ENCODE measurements at regions not wholly inside any gene's neighbourhood (a gene's known extent, or its start where the extent isn't known, plus 50 kb on each side); places are given as distances from the start of the nearest gene placed in this dataset.

GRCh38 chr9:95822583-95823431, 52.7 kb upstream of the ERCC6L2 start:
- DNase-seq (ENCODE audit: low spot score), result peak; percentile 21

DNA sequence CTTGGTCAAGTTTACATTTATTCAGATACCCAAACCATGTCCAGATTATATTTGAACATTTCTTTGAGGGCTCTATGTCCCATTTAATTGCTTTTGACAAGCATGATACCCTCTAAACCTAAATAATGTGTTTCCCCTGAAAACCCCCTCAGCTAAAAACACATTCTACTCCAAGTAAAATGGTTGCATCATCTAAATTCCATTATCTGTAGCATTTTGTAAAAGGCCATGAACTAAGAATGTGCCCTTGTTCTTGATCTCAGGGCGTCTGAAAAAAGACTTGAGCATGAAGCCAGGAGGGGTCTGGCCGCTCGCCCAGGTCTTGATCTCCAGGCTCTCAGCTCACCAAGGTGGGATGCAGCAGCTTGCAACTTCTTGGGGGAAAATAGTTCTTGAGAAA, 53.5 kb upstream of the ERCC6L2 start:
- DNase-seq (ENCODE audit: low spot score), result no peak

GRCh38 chr9:95820074-95820473, 55.4 kb upstream of the ERCC6L2 start:
- DNase-seq (ENCODE audit: low spot score), result no peak

DNA sequence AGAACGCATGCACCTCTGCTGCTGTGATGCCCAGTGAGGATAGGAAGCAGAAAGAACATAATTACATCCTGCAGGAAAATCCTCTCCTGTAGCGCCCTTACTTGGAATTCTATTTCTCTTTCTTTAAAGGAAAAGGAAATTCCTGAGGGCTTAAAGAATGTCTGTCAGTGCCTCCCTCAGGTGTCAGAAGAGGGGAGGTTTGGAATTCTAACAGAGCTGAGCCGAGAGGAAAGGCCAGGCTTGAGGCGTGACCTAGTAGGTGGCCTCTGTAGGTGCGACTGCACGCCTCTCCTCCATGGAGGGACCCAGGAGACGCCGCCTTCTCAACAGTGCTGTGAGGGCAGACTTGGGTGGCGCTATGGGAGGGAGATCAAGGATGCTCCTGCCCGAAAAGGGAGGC, 55.9 kb upstream of the ERCC6L2 start:
- no peak for DNase-seq (ENCODE audit: low spot score)

DNA sequence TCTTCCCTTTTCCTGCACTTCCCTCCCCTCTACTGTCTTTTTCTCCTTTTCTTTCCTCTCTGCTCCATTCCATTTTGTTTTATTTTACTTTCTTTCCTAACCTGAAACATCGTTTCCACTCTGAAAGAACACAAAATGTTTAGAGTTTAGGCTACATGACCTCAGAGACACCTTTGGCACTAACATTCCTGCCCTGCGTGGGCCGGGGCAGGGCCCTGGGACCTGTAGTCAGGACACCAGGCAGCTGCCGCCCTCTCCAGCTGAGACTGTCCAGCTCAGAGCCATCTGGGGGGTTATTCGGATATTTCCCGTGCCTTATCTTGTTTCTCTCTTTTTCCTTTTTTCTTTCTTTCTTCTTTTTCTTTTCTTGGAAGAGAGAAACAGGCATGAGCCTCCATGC, 58.3 kb upstream of the ERCC6L2 start:
- DNase-seq (ENCODE audit: low spot score), result no peak

DNA sequence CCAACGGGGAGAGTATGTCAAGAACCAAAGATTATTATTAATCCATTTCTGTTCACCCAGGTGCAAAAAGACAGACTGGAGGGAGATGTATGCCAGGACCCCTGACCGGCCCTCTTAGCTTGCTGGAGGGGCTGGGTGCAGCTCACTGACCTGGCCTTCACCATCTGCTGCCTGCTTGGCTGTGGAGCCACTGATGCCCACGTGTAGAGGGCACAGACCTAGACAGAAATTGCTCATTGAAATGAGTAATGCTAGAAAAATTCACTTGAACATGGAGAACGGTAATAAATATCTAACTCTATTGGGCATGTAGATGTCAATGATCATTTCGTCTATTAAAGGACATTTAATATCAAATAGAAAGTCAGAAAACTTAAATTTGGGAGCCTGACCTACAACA, 58.8 kb upstream of the ERCC6L2 start:
- DNase-seq (ENCODE audit: low spot score), result no peak

GRCh38 chr9:95815961-95816360, 59.5 kb upstream of the ERCC6L2 start:
- no peak for DNase-seq (ENCODE audit: low spot score)

GRCh38 chr9:95815133-95815532, 60.4 kb upstream of the ERCC6L2 start:
- peak; percentile 23 for DNase-seq (ENCODE audit: low spot score)

- DNase-seq (ENCODE audit: low spot score), result no peak
Measured at GRCh38 chr9:95813923-95814322, 61.6 kb upstream of the ERCC6L2 start.

DNA sequence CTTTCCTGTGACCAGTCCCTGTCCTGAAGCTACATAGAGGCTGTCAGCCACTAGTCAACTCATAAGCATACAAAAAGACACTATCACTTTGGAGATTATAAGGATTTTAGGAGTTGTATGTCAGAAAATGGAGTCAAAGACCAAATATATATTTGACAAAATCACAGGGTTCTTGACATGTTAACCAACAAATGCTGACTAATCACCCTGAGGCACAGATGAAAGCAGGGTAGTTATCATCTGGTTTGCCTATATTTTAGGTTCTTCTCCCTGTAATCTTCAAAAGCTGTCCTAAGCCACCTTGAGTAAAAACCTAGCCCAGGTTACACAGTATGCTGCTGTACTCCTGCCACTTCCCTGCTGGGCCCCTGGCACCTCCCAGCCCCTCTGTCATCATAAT, 64.7 kb upstream of the ERCC6L2 start:
- no peak for DNase-seq (ENCODE audit: low spot score)

GRCh38 chr9:95810133-95810532, 65.4 kb upstream of the ERCC6L2 start:
- DNase-seq (ENCODE audit: low spot score), result no peak

- no peak for DNase-seq (ENCODE audit: low spot score)
Measured at GRCh38 chr9:95809686-95810085, 65.8 kb upstream of the ERCC6L2 start.

DNA sequence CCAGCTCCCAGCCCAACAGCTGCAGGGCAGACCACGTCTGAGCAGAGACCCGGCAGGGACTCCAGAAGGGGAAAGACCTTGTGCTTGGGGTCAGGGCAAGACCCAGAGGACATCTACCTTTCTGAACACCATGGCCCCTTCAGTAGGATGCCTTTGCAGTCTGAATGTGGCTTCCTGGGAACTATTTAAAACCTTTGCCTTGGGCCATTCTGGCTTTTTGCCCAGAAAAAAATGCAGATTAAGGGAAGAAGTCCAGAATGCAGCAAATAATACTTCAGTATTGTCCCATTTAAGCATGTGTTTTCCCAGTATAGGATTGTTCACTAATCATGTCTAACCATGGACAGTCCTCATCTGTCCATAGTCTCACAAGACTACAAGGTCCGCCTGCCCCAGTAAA, 67.5 kb upstream of the ERCC6L2 start:
- DNase-seq (ENCODE audit: low spot score), result peak; percentile 84

GRCh38 chr9:95807326-95807947, 68.1 kb upstream of the ERCC6L2 start:
- no peak for DNase-seq (ENCODE audit: low spot score)

DNA sequence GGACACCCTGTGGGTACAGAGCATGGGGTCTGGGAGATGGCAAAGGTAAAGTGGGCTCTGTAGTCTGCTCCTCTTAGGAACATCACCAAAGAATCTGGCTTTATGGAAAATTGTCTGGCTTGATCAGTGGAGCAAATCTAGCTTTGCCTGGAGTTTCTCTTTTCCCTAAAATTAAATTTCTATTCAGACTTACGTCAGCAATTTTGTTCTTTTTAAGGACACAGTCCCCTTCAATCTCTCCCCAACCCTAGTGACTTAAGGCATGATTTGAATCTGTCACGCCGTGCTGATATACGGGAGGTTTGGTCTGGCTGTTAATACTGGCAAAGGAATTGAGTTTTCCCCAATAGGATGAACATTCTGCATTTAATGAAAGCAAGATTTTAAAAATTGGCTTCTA, 72.3 kb upstream of the ERCC6L2 start:
- DNase-seq (ENCODE audit: low spot score), result no peak

DNA sequence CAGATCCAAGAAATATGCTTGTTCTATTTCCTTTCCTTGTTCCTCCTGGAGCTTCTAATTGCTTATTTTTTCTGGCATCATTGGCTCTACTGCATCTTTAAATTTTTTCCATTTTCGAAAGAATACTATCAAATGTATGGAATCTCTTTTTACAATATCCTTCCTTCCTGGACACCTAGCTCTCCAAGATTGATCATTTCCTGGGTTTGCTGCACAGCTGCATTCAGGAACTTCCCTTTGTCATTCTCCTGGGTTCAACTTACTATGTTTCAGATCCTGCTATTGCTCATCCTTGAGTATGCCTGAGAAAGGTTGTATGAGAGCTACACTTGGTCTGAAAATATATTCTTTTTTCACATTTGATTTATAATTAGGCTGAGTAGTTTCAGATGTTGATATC, 73.7 kb upstream of the ERCC6L2 start:
- DNase-seq (ENCODE audit: low spot score), result no peak

- no peak for DNase-seq (ENCODE audit: low spot score)
Measured at GRCh38 chr9:95796029-95796428, 79.5 kb upstream of the ERCC6L2 start.

GRCh38 chr9:95793924-95794828, 81.3 kb upstream of the ERCC6L2 start:
- DNase-seq (ENCODE audit: low spot score), result no peak

GRCh38 chr9:95791695-95792094, 83.8 kb upstream of the ERCC6L2 start:
- DNase-seq (ENCODE audit: low spot score), result no peak

- DNase-seq (ENCODE audit: low spot score), result no peak
Measured at GRCh38 chr9:95791286-95791685, 84.2 kb upstream of the ERCC6L2 start.

- DNase-seq (ENCODE audit: low spot score), result no peak
Measured at GRCh38 chr9:95788521-95788991, 86.9 kb upstream of the ERCC6L2 start.

DNA sequence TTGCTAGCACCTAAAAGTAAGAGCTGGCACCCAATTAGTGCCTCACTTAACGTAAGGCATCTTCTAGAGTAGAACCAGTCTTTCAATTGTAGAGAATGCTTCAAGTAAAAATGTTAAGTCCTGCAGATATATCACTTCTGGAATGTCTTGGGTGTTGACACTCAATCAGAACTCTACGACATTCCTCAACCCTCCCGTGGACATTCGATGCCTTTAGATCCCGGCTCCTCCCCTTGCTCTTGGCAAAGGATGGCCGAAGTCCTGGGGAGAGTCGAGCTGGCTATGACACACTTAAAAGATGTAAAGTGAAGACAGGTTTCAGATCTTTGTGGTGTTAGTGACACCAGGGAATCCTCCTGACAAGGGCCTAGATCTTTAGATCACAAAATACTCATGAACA, 87.5 kb upstream of the ERCC6L2 start:
- no peak for DNase-seq (ENCODE audit: low spot score)

GRCh38 chr9:95785209-95785608, 90.3 kb upstream of the ERCC6L2 start:
- no peak for DNase-seq (ENCODE audit: low spot score)

Measured in COLO829 (cell line).